ENCODE measurements at regions not wholly inside any gene's neighbourhood (a gene's known extent, or its start where the extent isn't known, plus 50 kb on each side); places are given as distances from the start of the nearest gene placed in this dataset.

DNA sequence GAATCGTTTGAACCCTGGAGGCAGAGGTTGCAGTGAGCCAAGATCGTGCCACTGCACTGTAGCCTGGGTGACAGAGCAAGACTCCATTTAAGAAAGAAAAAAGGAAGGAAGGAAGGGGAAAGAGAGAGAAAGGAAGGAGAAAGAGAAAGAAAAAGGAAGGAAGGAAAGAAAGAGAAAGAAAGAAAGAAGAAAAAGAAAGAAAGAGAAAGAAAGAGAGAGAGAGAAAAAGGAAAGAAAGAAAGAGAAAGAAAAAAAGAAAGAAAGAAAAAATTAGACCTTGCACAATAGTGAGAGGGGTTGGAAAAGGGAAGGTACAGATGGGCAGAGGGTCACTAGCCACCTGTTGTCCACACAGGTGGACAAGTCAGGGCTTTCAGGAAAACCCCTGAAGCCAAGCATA, 57.6 kb upstream of the RTL6 start:
- DNase-seq (ENCODE audit: low read depth) = no peak

GRCh38 chr22:44555046-44555445, 57.0 kb upstream of the RTL6 start:
- no peak for DNase-seq (ENCODE audit: low read depth)

DNA sequence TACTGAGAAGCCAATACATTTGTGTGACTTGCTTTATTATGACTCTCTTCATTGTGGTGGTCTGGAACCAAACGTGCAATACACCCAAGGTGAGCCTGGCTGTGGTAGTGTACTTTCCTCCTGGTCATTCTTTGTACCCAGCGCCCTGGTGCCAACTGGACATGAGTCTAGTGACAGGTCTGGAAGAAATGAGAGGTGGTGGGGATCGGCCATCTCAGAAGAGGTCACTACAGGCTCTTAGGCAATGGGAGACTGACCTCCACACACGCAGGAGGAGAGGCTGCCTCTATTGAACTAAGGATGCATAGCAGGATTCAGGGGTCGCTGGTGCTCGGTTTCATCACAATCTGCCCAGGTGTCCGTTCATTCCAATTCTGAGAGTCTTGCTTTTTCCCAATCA, 56.4 kb upstream of the RTL6 start:
- DNase-seq (ENCODE audit: low read depth) = no peak

GRCh38 chr22:44550711-44551491, 52.9 kb upstream of the RTL6 start:
- DNase-seq (ENCODE audit: low read depth) = peak; percentile 87

GRCh38 chr22:44549701-44550100, 51.7 kb upstream of the RTL6 start:
- DNase-seq (ENCODE audit: low read depth) = no peak

- DNase-seq (ENCODE audit: low read depth) = no peak
Observed at GRCh38 chr22:44548981-44549380, 50.9 kb upstream of the RTL6 start.

Measured in Daoy (cell line).